ENCODE measurements at regions not wholly inside any gene's neighbourhood (a gene's known extent, or its start where the extent isn't known, plus 50 kb on each side); places are given as distances from the start of the nearest gene placed in this dataset.

- TF ChIP-seq CTCF (IDR thresholded peaks at IDR 0.05; ENCODE audit: poor library complexity) (no peak), EZH2 (IDR thresholded peaks at IDR 0.05; ENCODE audit: borderline replicate concordance) (no peak), EZH2phosphoT487 (IDR thresholded peaks at IDR 0.05; ENCODE audit: low read depth, severe bottlenecking, unreplicated experiment) (no peak)
Observed at GRCh38 chr6:40307712-40308111, 279.5 kb downstream of the LRFN2 start.
